HG03439 (cell line): ENCODE measurements at regions not wholly inside any gene's neighbourhood (a gene's known extent, or its start where the extent isn't known, plus 50 kb on each side); places are given as distances from the start of the nearest gene placed in this dataset.
A peak's percentile ranks its signal among the peaks of the same experiment; 100 is the strongest.

ENCODE experiments used
- ATAC-seq: cut with Tn5 transposase; IDR thresholded peaks from one replicate; pipeline ENCODE4 v1.9.1; 2021; ENCODE audit warnings: mild to moderate bottlenecking, moderate library complexity; ENCODE audit not compliant: unreplicated experiment

DNA sequence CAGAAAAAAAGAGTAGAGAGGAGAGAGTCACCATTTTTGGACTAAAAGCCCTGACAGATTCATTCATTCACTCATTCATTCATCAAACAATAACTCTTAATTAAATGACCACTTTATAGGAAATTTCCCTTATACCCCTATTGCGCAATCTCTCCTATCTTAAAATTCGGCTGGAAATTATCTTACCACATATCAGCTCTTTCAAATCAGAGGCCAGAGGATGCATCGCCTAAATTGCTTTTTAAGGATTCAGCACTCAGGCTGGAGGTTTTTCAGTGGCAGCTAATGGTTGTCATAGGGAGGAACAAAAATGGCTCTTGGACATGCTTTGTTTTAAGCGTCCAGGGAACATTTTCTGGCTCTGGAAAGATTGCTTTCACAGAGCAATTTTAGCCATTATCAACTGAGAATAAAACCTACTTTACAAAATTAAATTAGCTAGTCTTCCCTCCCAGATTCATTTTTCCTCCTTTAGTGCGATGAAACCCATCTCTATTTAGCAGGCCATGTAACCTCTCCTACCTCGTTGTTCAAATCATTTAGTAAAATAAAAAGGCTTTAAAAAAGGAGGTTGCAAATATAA, 115.2 kb downstream of the OLFM4 start:
- no peak for ATAC-seq

DNA sequence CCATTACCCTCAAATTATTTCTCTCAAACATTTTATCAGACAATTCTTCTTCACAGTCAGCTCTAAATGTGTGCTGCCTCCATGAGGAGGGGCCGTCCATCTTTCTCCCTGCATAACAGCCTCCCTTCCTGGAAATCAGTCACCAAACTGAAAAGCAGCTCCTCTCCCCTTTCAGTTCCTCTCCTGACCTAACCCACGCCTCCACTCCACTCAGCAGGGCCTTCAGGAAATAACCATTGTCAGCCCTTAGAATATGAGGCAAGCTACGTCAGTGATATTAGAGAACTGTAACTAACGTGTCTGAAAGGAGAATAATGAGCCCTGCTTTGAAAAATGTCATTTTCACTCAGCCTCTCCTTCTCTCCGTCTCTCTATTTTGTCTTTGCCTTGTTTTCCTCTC, 116.2 kb downstream of the OLFM4 start:
- ATAC-seq, result no peak

DNA sequence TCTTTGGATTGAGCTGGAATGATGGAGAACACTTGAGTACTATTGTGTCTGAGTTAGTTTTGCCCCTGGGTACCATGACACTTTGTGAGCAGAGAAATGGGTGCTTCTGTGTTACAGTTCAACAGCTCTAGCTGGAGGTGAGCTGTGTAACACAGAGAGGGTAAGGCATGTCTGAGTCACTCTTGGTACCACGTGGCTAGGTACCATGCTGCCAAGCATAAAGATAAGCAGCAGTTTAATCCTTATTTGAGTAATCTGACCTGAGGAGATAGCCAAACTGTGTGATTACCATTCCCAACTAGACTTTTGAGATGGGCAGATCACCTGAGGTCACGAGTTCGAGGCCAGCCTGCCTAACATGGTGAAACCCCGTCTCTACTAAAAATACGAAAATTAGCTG, 122.0 kb downstream of the OLFM4 start:
- no peak for ATAC-seq

DNA sequence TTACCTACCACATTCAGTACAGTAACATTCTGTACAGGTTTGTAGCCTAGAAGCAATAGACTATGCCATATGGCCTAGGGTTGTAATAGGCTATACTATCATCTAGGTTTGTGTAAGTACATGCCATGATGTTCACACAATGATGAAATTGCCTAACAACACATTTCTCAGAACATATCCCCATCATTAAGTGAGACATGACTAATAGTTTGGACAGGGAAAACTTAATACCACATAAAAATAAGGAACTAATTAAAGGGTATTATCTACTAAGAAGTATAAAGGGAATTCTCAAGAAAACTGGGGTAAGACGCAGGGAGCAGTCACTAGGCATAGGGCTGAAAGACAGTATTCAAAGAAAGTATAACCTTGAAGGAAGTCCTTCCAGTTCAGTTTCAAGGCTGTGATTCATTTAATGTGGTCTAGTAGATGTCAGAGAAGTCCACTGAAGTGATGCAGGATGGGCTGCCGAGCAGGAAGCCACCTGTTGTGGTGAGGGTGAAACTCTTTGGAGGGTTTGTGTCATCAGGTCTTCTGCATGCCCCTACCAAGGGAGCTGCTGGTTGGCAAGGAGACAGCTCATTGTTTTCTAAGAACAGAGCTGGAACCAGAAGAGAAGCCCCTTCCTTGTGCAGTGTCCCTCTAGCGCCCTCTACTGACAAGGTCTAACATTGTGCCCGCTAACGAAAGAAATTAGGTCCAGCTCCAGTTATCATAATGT, 122.9 kb downstream of the OLFM4 start:
- peak; percentile 81 for ATAC-seq

DNA sequence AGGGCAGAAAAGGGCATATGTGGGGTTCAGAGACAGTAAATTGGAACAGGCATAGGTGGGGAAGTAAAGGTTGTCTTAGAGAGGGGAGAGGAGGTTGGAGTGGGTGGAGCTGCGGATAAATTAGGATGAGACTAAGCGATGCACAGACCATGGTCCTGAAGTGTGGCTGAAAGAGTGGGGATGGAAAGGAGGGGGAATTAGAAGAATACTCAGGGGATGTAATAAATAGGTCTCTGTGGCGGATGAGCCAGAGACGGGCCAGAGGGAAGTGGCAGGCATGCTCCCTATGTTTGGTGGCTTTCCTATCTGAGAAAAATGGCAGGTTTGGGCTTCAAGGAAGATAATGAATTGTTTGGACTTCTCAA, 123.4 kb downstream of the OLFM4 start:
- ATAC-seq, result no peak

DNA sequence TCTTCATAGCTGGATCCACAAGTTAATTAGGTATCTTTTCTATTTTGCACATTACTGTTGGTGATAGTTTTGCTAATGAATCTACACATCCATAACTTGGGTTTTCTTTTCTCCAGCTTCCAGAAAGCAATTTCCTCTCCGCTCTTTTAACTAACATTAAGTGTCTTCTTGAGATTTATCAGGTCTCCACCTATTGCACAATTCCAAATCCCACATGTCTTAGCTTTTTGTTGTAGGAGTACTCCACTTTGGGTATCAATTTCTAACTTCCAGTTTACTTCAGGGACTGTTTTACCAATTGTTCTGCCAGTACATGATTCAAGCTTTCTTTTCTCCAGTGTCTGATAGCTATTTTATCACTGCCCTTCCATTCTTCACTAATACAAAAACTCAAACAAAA, 129.6 kb downstream of the OLFM4 start:
- no peak for ATAC-seq

DNA sequence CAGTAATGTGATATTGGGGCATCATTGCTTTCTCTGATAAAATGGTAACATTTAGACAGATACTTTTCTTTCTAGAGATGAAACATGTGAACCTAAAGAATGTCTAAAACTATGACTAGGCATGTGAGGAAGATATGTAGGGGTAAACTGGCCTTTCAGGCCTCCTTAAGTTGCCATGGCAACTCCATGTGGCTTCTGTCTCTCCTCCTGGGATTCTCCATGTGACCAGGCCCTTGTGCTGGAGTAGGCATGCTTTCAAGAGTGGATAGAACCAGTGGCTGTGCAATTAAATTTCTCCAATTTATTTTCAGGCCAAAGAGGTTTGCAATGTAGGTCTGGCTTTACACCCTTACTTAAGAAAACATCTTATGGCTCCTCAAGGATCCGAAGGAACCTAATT, 130.8 kb downstream of the OLFM4 start:
- no peak for ATAC-seq

DNA sequence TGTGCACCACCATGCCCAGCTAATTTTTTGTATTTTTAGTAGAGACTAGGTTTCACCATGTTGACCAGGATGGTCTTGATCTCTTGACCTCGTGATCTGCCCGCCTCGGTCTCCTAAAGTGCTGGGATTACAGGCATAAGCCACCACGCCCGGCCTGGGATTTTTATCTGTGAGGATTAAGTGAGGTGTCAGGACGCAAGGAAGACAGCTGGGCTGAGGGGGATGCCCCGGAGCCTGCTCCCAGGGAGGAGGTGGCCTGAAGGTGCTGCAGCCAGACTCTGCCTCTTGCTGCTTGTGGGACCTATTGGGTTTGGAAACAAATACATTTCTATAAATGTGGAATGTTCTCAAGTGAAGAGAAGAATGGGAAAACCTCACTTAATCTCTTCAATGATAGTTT, 131.6 kb downstream of the OLFM4 start:
- ATAC-seq, result no peak

DNA sequence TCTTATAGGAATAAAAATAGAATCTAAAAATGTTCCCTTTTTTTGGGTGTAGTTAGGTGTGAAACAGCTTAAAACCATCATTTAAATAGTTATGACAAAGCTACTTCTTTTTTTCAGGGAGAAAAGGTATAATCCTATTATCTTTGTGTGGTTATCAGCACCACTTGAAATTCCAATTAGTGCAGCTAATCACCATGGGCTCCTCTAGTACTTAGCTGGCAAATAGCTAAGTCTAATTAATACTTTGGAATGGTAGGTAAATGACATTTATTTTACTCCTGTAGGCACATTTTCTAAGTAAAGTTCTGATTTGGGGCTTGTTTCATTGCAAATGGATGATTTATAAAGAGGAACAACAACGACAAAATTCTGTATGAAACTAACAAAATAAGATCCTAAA, 132.6 kb downstream of the OLFM4 start:
- no peak for ATAC-seq

DNA sequence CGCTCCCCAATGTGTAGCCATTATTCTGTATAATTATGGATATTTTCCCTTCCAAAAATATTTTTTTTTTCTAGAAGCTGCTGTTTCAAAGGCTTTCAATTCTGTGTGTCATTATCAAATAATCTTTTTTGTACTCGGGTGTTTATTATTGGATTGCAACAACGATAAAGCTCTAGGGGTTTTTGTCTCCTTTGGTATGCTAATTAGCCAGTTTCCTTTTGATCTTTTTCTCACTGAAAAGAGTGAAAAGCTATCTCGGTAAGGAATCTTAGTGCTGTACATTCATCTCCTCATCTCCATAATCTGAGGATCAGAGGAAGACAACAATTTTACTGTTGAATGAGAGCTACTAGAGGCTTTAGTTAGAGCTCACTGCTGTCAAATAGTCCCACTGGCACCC, 136.6 kb downstream of the OLFM4 start:
- ATAC-seq, result no peak

DNA sequence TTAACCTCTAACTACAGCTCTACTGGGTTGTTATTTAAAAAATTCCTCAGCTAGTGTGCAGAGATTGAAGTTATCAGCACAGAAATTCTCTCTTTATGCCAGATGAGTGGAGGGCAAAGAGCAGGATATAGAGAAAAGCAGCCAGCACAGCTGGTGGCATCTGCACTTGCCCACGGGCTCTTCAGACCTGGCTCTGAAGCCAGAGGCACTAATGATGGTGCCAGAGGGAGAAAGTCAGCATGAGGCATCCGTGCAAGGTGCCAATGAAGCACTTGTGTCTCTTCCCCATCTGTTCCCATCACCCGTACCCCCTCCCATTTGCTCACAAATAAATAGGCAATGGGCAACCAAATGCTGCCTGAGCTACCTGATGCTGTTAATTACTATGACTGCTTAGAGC, 138.9 kb downstream of the OLFM4 start:
- no peak for ATAC-seq

DNA sequence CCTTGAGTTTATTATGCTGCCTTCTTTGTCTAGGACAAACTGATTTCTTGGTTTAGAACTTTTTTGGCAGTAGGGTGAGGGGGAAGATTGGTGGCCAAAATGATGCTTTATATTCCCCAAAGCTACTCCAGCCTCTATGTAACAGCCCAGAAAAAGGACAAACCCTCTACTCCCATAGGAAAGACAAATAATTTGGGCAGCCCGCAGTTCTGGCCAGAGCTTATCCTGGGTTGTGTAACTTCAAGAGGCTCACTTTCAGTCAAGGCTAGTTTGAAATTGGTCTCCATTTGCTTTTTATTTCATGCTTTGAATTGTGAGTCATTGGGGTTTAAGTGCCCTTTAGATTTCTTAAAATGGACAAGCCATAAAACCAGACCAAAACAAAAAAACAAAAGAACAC, 142.3 kb downstream of the OLFM4 start:
- ATAC-seq, result no peak

DNA sequence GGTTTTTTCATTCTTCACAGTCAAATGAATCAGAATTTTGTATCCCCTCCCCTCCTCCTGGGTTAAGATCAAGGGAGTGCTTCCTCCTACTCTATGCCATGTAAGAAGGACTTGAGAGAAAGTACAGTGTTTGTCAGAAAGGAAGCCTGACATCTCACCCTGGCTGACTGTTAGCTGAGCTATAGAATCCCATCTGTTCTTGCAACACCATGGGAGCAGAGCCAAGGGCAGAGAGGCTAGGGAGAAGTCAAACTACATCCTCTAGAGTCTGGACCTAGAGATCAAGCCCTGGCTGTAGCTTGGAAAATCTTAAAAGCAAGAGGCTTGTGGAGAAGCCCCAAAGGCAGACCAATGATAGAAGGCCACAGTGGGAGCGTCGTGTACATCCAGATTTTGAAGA, 145.9 kb downstream of the OLFM4 start:
- no peak for ATAC-seq

DNA sequence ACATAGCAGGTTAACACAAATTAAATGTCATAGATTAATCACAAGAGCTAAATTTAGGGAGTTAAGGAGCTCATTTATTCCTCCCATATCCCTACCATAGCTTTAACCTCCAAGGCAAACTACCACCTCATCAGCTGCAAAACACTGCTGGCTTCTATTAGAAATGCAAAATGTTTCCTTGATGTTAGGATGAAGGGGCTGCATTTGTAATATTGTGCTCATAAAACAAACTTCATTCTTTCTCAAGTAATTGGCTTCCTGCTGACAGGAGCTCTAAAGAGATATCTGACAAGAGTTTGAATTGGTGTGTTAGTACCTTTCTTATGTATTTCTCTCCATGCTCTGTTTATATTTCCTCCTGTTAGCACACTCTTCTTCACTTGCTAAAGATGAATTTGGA, 152.1 kb downstream of the OLFM4 start:
- ATAC-seq, result no peak

DNA sequence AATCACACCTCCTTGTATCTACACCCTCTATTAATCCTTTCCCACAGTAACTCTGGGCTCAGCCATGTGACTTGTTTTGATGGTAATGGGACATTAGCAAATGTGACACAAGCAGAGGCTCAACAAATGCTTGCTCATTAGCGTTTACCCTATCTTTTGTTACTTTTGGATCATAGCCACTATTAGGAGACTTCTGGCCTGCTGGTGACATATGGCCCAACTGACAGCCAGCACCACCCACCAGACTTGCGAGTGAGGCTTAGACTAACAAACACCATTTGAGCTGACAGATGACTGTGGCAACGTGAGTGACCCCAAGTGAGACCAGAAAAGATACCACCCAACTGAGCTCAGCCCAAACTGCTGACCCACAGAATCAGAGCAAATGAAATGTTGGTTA, 154.1 kb downstream of the OLFM4 start:
- ATAC-seq, result no peak

DNA sequence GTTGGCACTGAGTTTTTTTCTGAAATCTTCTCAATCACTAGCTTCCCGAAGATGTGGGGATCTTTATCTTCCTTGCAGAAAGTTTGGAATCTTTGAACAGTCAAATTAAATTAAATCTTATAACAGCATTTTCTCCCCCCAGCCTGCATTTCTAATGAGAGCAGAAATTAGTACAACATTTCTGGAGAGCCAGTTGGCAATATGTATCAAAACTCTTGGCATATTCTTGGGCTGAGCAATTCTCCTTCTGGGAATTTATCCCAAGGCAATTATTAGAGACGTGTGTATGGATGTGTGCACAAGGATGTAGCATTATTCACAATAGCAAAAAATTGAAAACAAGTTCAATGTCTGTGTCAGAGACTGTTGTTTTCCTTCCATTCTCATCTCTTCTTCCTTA, 159.5 kb downstream of the OLFM4 start:
- no peak for ATAC-seq

DNA sequence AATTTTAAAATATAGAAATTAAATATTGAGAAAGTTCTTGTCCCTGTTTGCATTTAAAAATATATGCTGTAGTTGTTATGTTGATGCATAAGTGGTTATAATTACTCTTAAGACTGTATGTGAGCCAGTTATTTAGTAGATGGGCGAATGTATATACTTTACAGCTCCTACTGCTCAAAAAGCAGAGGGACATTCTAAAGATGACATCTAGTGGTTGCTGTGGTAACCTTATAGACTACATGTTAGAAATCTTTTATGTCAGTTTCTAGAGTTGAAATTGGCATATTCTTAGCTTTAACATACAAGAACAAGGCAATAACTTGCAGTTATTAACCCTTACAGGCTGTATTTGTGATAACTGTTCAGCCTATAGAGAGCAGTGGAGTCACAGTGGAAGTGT, 160.5 kb downstream of the OLFM4 start:
- no peak for ATAC-seq

DNA sequence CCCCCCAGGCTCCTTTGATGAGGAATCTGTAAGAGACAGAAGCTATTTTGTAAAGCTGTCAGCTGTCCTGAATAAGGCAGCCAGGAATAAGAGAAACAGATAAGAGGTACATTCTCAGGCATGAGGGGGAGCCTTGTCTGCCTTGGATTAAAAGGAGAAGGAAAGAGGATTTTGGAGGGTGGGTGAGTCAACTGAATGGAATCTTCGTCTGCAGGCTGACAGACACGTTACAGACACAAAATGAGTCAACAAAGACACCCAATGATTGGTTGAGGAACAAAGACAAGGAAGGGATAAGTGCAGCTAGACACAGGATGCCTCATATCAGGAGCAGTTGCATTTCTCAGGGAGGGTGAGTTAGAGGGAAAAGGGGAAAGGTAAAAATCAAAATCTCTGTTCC, 162.5 kb downstream of the OLFM4 start:
- no peak for ATAC-seq

DNA sequence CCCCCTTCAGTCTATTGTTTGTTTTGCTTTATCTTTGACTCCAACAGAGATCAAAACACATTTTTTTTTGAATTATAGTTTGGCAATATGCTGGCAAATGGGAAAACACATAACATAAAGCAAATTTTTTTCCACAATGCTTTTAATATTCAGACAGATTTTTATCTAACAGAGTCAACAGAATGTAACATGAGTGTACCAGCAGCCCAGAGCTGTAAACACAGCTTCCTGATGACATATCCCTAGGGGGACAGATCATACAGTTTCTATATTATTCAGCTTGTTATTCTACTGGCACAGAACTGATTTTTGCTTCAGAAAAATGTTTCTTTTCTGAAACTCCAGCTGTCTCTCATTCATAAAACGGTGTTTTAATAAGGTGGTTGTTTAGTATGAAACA, 168.8 kb downstream of the OLFM4 start:
- ATAC-seq, result no peak

DNA sequence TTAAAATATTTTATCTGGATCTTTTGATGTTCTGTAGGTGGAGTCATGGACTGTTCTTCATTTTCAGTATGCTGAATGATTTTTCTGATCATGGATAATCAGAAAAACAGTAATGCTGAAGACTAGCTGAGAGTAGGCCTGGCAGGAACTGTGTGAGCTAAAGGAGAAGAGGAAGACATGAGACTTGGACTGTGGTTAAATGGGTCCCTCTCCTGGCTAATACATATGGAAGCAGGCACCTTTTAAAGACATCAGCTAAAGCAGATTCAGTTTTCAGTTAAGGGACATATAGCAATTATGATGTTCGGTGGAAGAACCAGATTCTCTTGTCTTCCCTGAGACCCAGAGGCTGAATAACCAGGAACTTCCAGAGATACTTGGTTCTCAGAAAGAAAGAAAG, 169.4 kb downstream of the OLFM4 start:
- ATAC-seq, result no peak

DNA sequence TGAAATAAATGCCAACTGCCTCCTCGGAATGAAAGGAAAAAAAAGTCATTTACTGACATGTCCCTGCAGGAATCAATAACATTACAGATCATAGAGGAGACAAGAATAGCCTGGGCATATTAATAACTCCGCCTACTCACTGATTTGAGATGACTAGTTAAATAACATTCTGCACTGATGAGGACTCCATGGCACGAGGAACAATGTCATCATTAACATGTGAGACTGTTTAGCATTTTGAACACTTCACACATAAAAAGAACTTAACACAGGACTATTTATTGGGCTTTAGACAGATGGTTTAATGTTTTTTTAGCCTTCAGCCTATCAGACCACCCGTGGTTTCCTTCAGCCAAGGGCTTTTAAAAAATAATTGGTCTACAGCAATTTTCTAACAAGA, 170.1 kb downstream of the OLFM4 start:
- ATAC-seq, result no peak

DNA sequence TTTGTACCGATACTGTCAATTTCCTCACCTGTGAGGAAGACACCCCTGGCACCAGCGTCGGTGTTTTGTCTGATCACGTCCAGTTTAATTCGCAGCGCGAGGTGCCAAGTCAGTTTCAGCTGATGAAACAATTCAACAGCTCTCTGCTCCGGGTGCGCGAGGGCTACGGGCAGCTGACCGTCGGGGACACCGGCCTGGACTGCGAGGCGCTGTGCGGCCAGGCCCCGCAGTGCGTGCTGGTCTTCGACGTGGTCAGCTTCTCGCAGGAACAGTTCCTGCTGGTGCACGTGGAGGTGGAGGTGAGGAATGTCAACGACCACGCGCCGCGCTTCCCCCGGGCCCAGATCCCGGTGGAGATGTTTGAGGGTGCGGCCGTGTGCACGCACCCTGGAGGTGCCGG, 171.5 kb downstream of the OLFM4 start:
- no peak for ATAC-seq
